Stimulated activated CD4-positive, alpha-beta T cell treated with anti-CD3 and anti-CD28 coated beads, Interleukin-12 subunit alpha, Interleukin-12 subunit beta, amount 100 ng/mL, for 24 hours (primary cell): ENCODE measurements at regions not wholly inside any gene's neighbourhood (a gene's known extent, or its start where the extent isn't known, plus 50 kb on each side); places are given as distances from the start of the nearest gene placed in this dataset.
"Not testable (repeated sequence)": the region's sequence is repeated elsewhere in the genome, so short reads cannot be mapped to it uniquely, and the experiment has no call there.

Experiments
- DNase-seq, 2 experiments: peaks; one replicate each; pipeline ENCODE4 v3.0.0-alpha.2; 2020; ENCODE audit warnings: low read depth in 2 of 2

- DNase-seq: no peak
These were observed 492.4 kb downstream of the TNS3 start for GRCh38 chr7:47089461-47089860.

- DNase-seq: no peak
These were observed 492.9 kb downstream of the TNS3 start for GRCh38 chr7:47089068-47089417.

DNA sequence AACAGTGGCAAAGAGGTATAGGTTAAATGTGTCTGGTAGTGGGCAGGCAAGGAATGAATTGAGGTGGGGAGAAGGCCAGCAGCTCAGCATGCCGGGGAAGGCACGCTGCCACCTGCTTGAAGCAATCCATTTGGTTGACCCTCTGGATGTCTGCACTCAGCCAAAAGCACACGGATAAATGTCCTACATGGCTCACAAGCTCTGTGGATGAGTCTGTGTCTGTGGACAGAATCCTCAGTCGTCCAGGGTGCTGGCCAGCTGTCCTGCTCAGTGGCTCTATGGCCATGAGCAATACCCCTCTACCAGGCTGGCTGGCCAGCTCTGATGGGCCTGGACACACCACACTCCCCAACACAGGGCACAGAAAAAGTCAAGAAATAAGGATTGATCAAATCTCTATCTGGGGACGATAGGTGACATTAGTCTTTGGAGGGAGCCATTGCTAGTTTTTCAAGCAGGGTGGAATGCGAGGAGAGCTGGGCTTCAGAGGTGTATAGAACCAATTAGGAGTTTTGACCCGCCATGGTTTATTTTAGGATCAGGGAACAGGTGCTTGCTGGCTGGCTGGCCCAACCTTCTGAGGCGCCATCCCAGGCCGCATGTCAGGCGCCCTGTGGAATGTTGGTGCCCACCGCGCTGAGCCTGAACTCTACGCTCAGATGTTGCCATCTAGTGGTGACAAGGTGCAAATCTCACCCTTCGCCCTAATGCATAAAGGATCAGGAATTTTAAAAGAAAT, 493.4 kb downstream of the TNS3 start:
- DNase-seq: peak in 1 of 2 experiments; percentile 3

- no peak for DNase-seq
These were observed 494.0 kb downstream of the TNS3 start for GRCh38 chr7:47087866-47088265.

DNA sequence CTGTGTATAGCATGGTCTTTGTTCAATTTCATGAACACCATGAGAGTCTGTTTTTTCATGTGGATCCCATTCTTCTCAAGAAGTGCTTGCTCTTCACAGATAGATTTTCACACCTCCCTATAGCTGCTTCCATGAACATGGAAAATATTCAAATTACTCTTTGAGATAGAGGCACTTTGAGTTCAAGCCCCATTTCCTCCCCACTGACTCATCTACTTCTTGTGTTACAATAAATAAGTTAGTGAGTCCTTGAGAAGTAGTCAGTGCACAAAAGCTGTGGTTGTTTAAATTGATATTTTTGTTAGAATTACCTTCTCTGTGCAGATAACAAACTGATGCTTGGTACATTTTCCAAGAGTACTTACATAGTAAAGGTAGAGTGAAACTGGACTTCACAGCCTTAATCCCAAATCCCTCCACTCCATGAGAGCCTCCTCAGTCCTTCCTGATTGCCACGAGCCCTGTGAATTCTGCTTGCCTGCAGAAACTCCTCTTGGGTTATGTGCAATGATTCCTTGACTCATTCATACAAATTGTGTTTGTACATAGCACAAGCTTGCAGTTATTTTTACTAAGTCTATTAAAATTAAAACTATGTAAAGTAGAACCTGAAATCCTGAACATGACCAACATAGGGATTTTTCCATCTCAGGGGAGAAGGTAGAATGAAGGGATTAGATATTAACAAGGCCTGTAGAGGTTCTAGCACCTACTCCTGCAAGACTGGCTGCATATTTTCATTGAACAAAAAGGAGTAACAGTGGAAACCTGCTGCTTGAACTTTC, 496.2 kb downstream of the TNS3 start:
- no peak for DNase-seq

- no peak for DNase-seq
These were observed 498.2 kb downstream of the TNS3 start for GRCh38 chr7:47083476-47084250.

DNA sequence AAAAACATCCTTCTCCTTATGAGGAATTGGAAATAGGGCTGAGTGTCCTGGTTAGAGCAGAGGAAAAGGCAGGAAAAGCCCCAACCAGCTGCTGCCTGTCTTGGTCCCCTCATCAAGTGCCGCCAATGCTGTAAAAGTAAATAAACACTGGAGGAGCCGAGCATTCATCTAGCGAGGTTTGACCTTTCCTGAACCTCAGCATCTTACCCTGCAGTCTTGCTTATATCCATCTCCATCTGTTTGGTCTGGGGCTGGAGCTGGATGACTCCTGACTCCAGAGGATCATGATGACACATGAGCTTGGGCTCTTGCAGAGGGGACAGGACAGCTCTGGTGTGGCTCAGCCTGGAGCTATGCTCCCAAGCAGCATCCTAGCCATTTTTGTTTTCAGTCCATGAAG, 501.1 kb downstream of the TNS3 start:
- DNase-seq: no peak

DNA sequence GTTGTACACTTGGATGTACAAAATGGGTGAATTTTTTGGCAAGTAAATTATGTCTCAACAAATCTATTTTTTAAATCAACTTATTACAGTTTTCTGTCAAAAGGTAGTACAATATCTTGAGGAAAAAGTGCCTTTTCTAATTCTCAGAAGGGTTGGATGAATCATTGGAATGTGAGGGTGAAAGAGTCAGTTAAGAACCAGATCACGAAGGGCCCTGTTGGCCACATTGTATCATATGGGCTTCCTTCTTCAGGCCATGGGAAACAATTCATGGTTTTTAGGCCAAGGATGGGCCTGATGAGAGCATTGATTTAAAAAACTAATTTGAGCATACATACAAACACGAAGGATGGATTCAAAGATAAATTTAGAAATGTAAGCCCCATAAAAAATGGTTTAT, 503.7 kb downstream of the TNS3 start:
- no peak for DNase-seq

DNA sequence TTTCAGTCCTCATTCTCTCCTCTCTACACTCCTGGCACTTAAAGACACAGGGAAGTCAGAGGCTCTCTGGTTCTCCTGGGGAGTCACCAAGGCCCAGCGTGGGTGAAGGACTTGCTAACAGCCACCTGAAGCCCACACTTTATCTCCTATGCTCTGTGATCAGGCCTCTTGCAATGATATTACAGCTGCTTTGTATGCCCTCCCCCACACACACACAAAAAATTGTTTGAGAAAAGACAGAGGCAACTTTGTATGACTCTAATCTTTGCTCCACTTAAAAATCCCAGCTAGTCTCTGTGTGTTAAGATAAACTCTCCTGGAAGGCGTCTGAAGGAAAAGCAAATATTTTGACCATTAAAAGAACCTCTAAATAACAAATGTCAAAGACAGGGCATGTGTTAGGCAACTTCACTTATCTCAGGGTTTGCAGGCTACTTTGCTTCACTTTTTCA, 507.2 kb downstream of the TNS3 start:
- no peak for DNase-seq

- DNase-seq: no peak
These were observed 508.6 kb downstream of the TNS3 start for GRCh38 chr7:47073284-47073683.

- DNase-seq: no peak
These were observed 510.0 kb downstream of the TNS3 start for GRCh38 chr7:47071866-47072265.

- DNase-seq: no peak
These were observed 512.4 kb downstream of the TNS3 start for GRCh38 chr7:47069385-47070076.

- DNase-seq: no peak
These were observed 514.8 kb downstream of the TNS3 start for GRCh38 chr7:47066976-47067614.

GRCh38 chr7:47056731-47057130, 525.2 kb downstream of the TNS3 start:
- no peak for DNase-seq

GRCh38 chr7:47052541-47053208, 529.2 kb downstream of the TNS3 start:
- DNase-seq: not testable (repeated sequence)

DNA sequence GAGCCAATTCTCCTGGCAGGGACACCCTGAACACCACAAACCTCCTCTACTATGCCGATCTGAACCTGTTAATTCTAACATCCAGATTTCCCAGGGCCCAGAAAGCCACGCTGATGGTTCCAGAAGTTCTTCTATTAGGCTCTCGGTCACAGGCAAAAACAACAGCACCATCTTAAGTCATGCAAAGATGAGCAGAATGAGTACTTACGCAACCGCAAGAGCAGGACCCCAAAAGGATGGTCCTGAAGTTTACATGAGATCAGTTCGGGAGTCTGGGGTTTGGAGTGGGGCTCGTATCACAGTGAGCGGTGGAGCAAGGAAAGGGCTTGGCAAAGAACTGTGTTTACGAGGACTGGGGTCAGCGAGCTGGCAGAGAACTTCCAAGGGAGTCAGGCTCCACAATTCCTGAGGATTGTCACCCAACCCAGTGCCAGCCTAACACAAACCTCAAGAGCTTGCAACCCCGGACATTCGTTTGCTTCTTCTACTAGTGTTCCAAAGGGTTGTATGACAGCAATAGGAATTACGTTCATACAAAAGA, 532.6 kb downstream of the TNS3 start:
- no peak for DNase-seq

DNA sequence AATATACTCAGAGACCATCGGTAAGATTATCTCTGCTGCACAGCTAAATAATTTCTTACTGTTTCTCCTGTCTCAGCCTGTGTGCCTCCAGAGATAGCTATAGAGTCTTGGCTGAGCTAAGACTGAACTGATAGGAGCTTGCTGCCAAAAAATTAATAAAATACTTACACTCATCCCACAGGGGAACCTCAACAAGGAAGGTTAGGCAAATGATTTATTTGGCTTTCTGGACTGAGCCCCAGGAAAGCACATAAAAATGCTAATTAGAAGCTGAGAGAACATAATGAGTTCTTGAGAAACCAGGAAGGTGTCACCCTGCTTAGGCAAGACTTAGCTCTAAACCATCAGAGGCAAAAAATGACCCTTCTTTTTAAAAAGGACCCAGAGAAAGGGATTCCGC, 534.5 kb downstream of the TNS3 start:
- DNase-seq: no peak

DNA sequence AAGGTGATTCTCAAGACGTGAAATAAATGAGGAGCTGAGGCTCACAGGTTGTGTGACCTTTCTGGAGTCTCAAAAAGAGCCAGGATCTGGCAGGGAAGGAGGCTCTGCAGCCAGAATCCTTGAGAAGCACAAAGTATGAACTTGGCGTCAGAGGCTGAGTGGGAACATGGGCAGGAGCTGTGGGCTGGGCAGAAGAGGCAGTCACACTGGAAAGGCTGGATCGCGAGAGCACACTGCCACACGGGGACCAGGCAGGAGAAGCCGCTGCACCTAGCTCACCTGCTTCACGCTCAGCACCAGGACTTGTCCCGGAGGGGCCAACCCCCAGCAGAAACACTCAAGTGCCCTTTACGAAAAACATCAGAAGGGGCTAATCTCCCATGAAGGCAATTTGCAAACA, 535.0 kb downstream of the TNS3 start:
- no peak for DNase-seq

- DNase-seq: no peak
These were observed 536.5 kb downstream of the TNS3 start for GRCh38 chr7:47045207-47046051.

DNA sequence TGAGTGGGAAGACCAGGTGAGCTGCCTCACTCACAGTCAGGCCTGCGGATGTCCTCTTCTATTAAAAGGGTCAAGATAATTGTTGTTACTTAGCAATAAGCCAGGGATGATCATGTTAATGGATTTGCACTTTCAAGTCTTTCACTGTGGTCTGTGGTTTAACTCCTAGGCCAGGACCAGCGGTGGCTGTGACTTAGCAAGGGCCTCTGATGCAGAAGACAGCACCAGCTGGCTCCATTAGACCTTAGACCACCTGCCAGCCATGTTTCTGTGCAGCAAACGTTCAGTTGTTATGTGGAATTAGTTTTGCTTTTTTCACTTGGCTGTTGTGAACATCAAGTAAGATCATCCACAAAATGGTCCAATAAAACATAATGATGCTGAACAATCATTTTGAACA, 537.3 kb downstream of the TNS3 start:
- no peak for DNase-seq
